ENCODE measurements at regions not wholly inside any gene's neighbourhood (a gene's known extent, or its start where the extent isn't known, plus 50 kb on each side); places are given as distances from the start of the nearest gene placed in this dataset.

GRCh38 chr2:128510701-128511397 is 192.2 kb upstream of the HS6ST1 start:
- Histone ChIP-seq H3K4me1 (replicated peaks) (no peaks in the 10 kb centered on the region), H3K36me3 (no peaks in the 10 kb centered on the region), H3K4me3 (no peak overlapping the region), H3K27ac (no peak overlapping the region), H3K27me3 (replicated peaks; ENCODE audit: insufficient read depth) (no peaks in the 10 kb centered on the region), H3K9me3 (no peaks in the 10 kb centered on the region)
- intact Hi-C loops (cut with DNase I): no loop called here
- no peak for DNase-seq (ENCODE audit: low spot score)
- TF ChIP-seq POLR2AphosphoS5 (IDR thresholded peaks at IDR 0.05) (no peak), POLR2A (IDR thresholded peaks at IDR 0.05) (no peak), CTCF (IDR thresholded peaks at IDR 0.05) (no peak)
- 80% methylated on average over 4 of the region's 4 CpGs for WGBS

GRCh38 chr2:128511731-128512378 is 193.2 kb upstream of the HS6ST1 start:
- Histone ChIP-seq H3K9me3 (no peaks in the 10 kb centered on the region), H3K4me1 (replicated peaks) (no peaks in the 10 kb centered on the region), H3K4me3 (no peak overlapping the region), H3K36me3 (no peaks in the 10 kb centered on the region), H3K27me3 (replicated peaks; ENCODE audit: insufficient read depth) (no peaks in the 10 kb centered on the region), H3K27ac (no peak overlapping the region)
- WGBS: 94% methylated on average over 12 of the region's 12 CpGs
- TF ChIP-seq POLR2A (IDR thresholded peaks at IDR 0.05) (no peak), POLR2AphosphoS5 (IDR thresholded peaks at IDR 0.05) (no peak), CTCF (IDR thresholded peaks at IDR 0.05) (no peak)
- DNase-seq (ENCODE audit: low spot score): no peak
- intact Hi-C loops (cut with DNase I): no loop called here

- DNase-seq (ENCODE audit: low spot score): no peak
- TF ChIP-seq CTCF (IDR thresholded peaks at IDR 0.05) (no peak), POLR2A (IDR thresholded peaks at IDR 0.05) (no peak), POLR2AphosphoS5 (IDR thresholded peaks at IDR 0.05) (no peak)
- intact Hi-C loops (cut with DNase I): no loop called here
- Histone ChIP-seq H3K27me3 (replicated peaks; ENCODE audit: insufficient read depth) (no peaks in the 10 kb centered on the region), H3K27ac (no peak overlapping the region), H3K9me3 (no peaks in the 10 kb centered on the region), H3K36me3 (no peaks in the 10 kb centered on the region), H3K4me3 (no peak overlapping the region), H3K4me1 (replicated peaks) (no peaks in the 10 kb centered on the region)
- 88% methylated on average over 9 of the region's 9 CpGs for WGBS
Observed at GRCh38 chr2:128512379-128513115, 193.9 kb upstream of the HS6ST1 start.

GRCh38 chr2:128513116-128513960 is 194.7 kb upstream of the HS6ST1 start:
- Histone ChIP-seq H3K27me3 (replicated peaks; ENCODE audit: insufficient read depth) (no peaks in the 10 kb centered on the region), H3K9me3 (no peaks in the 10 kb centered on the region), H3K4me1 (replicated peaks) (no peaks in the 10 kb centered on the region), H3K27ac (no peak overlapping the region), H3K4me3 (no peak overlapping the region), H3K36me3 (no peaks in the 10 kb centered on the region)
- no peak for DNase-seq (ENCODE audit: low spot score)
- TF ChIP-seq POLR2A (IDR thresholded peaks at IDR 0.05) (no peak), CTCF (IDR thresholded peaks at IDR 0.05) (no peak), POLR2AphosphoS5 (IDR thresholded peaks at IDR 0.05) (no peak)
- 92% methylated on average over 12 of the region's 12 CpGs for WGBS
- intact Hi-C loops (cut with DNase I): no loop called here

All from prostate gland (tissue), 2 donors.